ENCODE measurements at regions not wholly inside any gene's neighbourhood (a gene's known extent, or its start where the extent isn't known, plus 50 kb on each side); places are given as distances from the start of the nearest gene placed in this dataset.

GRCh38 chr12:89073659-89074058 lies 278.6 kb downstream of the DUSP6 start:
- TF ChIP-seq CTCF (IDR thresholded peaks at IDR 0.05) (no peak), POLR2A (IDR thresholded peaks at IDR 0.05) (no peak)
